GM12864 (cell line): ENCODE measurements at regions not wholly inside any gene's neighbourhood (a gene's known extent, or its start where the extent isn't known, plus 50 kb on each side); places are given as distances from the start of the nearest gene placed in this dataset.
"Not testable (repeated sequence)": the region's sequence is repeated elsewhere in the genome, so short reads cannot be mapped to it uniquely, and the experiment has no call there.

ENCODE experiments used
- DNase-seq: peaks from one replicate; pipeline ENCODE4 v3.0.0-alpha.2; 2011; ENCODE audit warnings: low read depth
- H3K4me3 ChIP-seq: 2 replicates; pipeline ENCODE4 v1.5.1; 2011; ENCODE audit warnings: mild to moderate bottlenecking, low read depth, low read length, control low read depth
- CTCF ChIP-seq: IDR thresholded peaks from 2 replicates; pipeline ENCODE4 v1.5.1; 2011; ENCODE audit warnings: low read depth, mild to moderate bottlenecking, moderate library complexity, low read length, control low read depth, inconsistent platforms; ENCODE audit errors: missing control alignments

GRCh38 chr16:65572156-65572555 lies 450.3 kb upstream of the CDH11 start:
- no peak overlapping the region for H3K4me3 ChIP-seq
- no peak for DNase-seq
- TF ChIP-seq CTCF: no peak

GRCh38 chr16:65570261-65570660 lies 448.4 kb upstream of the CDH11 start:
- H3K4me3 ChIP-seq: no peak overlapping the region
- no peak for TF ChIP-seq CTCF
- no peak for DNase-seq

GRCh38 chr16:65559846-65560245 lies 438.0 kb upstream of the CDH11 start:
- TF ChIP-seq CTCF: no peak
- DNase-seq: no peak
- H3K4me3 ChIP-seq: no peak overlapping the region

GRCh38 chr16:65549689-65550088 lies 427.8 kb upstream of the CDH11 start:
- not testable (repeated sequence) for H3K4me3 ChIP-seq, DNase-seq

GRCh38 chr16:65548470-65548869 lies 426.6 kb upstream of the CDH11 start:
- no peak for TF ChIP-seq CTCF
- H3K4me3 ChIP-seq: no peak overlapping the region
- DNase-seq: no peak

GRCh38 chr16:65547772-65548446 lies 426.0 kb upstream of the CDH11 start:
- H3K4me3 ChIP-seq: no peak overlapping the region
- no peak for TF ChIP-seq CTCF
- DNase-seq: no peak

- no peak overlapping the region for H3K4me3 ChIP-seq
- no peak for TF ChIP-seq CTCF
- no peak for DNase-seq
These were observed 424.5 kb upstream of the CDH11 start for GRCh38 chr16:65546353-65546791.
